GM20000 (cell line): ENCODE measurements at regions not wholly inside any gene's neighbourhood (a gene's known extent, or its start where the extent isn't known, plus 50 kb on each side); places are given as distances from the start of the nearest gene placed in this dataset.
A peak's percentile ranks its signal among the peaks of the same experiment; 100 is the strongest.

Source experiments
- DNase-seq: peaks from one replicate; pipeline ENCODE4 v3.0.0; 2012; ENCODE audit warnings: low spot score
- CTCF ChIP-seq: IDR thresholded peaks from 2 replicates; pipeline ENCODE4 v1.5.1; 2012; ENCODE audit warnings: mild to moderate bottlenecking, control low read depth; ENCODE audit errors: extremely low read depth, missing control alignments

DNA sequence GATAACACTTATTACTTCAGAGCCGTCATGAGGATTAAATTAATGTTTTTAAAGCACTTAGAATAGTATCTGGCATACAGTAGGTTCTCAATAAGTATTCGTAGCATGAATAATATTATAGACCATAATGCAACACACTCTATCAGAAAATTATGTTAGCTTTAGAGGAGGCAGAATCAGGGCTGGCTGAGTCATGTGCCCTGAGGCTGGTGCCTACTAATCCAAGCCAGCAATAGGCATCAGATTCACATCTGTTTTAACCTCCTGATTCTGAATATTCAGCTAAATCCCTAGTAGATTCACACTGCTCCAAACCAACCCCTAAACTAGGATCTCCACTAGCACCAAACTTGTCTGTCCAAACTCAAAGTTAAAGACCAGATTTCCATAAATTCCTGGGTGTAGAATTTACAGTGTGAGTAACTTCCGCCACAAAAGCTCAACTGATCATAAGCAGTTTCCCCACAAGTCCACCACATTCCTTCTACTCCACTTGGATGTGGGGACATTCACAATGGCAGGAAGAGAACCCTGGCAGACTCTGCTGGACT, 170.0 kb upstream of the DAPK1 start:
- TF ChIP-seq CTCF, result no peak
- DNase-seq, result no peak

GRCh38 chr9:87333802-87334201, 163.9 kb upstream of the DAPK1 start:
- no peak for TF ChIP-seq CTCF
- no peak for DNase-seq

DNA sequence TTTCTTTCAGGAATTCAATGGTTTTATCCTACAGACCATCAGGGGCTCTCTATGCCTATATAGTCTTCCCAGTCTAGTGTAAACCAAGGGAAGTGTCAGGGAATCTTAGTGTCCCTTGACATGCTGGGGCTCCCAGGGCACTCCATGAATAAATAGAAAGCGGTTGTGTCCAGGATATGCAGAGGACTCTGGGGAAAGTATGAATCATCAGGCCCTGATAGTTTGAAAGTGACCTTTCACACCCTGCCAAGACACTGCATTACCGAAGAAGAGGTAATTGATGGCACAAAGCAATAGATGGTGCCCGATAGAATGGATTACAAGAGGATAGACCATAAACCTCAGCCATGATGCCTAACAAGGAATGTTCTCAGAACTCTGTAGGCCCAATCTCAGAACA, 163.3 kb upstream of the DAPK1 start:
- no peak for TF ChIP-seq CTCF

DNA sequence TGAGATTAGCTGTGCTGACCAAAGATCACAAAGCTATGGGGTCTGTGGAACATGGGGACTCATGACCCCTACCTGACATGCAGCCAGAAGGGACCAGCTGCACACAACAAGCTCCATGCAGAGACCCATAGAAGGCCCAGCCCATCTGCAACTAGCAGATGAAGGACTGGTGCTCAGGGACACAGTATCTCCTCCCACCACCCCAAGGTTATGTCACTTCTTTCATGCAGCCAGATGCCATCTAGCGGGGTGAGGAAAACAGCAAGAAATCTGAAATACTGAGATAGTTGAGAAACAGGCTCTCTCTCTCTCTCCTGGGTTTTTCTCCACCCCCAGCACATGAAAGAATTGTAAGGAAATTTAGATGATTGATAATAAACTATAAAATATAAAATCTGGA, 161.3 kb upstream of the DAPK1 start:
- no peak for DNase-seq
- no peak for TF ChIP-seq CTCF

More for the DNA sequence above, 163.3 kb upstream of the DAPK1 start:
- no peak for DNase-seq

DNA sequence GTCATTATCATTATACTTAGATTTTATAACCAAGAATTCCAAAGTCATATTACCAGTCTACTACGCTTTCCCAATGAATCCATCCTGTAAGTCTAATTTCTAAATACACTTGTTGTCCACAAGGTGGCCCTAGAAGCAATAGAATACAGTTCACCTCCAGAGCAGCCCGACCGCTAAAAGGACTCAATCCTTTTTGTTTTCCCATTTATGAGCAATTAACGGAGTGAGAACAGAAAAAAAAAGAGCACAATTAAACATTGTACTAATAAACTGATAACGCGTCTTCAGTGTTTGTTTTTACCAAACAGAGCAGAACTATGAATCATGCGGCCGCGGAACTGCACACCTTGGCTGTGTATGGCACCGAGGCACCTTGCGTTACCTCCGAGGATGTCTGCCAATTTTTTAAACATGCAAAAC, 160.7 kb upstream of the DAPK1 start:
- DNase-seq, result peak; percentile 48
- TF ChIP-seq CTCF, result peak; percentile 34

DNA sequence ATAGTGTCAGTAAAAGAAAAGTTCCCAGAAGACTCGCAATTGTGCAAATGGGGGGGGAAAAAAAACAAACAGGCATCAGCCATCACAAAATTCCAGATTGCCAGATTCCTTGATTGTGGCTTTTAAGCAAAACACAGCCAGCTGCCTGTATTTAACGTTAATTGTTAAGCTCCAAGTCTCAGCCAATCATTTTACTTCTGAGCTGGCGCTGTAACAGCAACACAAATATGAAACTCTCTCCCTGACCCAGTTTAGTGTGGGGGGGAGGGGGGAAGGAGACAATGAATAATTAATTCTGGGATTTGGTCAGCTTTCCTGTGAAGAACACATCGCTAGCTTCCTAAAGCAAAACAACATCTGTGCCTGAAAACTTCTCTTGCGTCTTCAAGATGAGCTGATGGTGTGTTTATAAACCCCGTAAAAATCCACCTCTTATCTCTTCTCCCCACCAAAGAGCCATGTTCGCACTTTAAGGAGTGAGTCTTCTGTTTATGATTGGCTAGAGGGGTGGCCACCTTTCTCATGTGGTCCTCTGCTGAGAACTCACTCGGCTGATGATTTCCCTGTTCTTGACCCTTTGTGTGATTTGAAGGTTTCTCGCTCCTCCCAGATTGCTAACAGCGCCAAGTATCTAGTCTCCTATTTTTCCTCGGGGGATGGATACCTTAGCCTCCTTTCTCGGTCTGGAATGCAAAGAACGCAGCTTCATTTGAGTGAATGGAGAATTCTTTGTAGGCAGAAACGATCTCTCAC, 160.2 kb upstream of the DAPK1 start:
- no peak for TF ChIP-seq CTCF
- DNase-seq, result no peak

- no peak for DNase-seq
- no peak for TF ChIP-seq CTCF
Observed at GRCh38 chr9:87338088-87338989, 159.3 kb upstream of the DAPK1 start.
